Adrenal gland (tissue), 9 donors: ENCODE measurements at regions not wholly inside any gene's neighbourhood (a gene's known extent, or its start where the extent isn't known, plus 50 kb on each side); places are given as distances from the start of the nearest gene placed in this dataset.

Experiments
- DNase-seq, 7 donors: peaks; one replicate each; pipeline ENCODE4 v3.0.0-alpha.2; 2019 to 2020
- H3K27ac ChIP-seq, 5 donors: fragments of 200-600 bp; sonication (generic) in 4 of 5; 1 replicate in 3 of 5; 2 replicates in 2 of 5; pipeline versions ENCODE4 v1.5.1 to v1.8.0; 2016 to 2020; ENCODE audit warnings: mild to moderate bottlenecking in 1 of 5
- H3K27me3 ChIP-seq: fragments of 200-600 bp; 2 replicates; pipeline ENCODE4 v1.8.0; 2021
- H3K36me3 ChIP-seq, 2 donors: fragments of 200-600 bp; replicated peaks in 1 of 2; 1 replicate in 1 of 2; 2 replicates in 1 of 2; pipeline versions ENCODE4 v1.5.1 to v1.8.0; 2018 to 2022
- H3K4me1 ChIP-seq, 2 donors: fragments of 200-600 bp; replicated peaks in 1 of 2; 1 replicate in 1 of 2; 2 replicates in 1 of 2; pipeline versions ENCODE4 v1.5.1 to v1.8.0; 2018 to 2021
- H3K4me3 ChIP-seq, 4 donors: fragments of 200-600 bp; sonication (generic) in 3 of 4; one replicate each; pipeline ENCODE4 v1.5.1; 2016 to 2018
- H3K9me3 ChIP-seq, 3 donors: fragments of 200-600 bp; sonication (generic) in 1 of 3; replicated peaks in 1 of 3; 1 replicate in 2 of 3; 2 replicates in 1 of 3; pipeline versions ENCODE4 v1.5.1 to v1.8.0; 2016 to 2021
- CTCF ChIP-seq, 6 experiments: fragments of 450-650 bp in 4 of 6; fragments of 200-600 bp in 2 of 6; sonication (generic) in 1 of 6; IDR thresholded peaks; 1 replicate in 5 of 6; 2 replicates in 1 of 6; pipeline versions ENCODE4 v1.5.1 to v1.8.0; 2016 to 2021; ENCODE audit warnings: antibody characterized with exemption in 6 of 6, mild to moderate bottlenecking in 2 of 6, moderate library complexity in 1 of 6
- POLR2A ChIP-seq, 2 donors: fragments of 450-650 bp; IDR thresholded peaks; one replicate each; pipeline ENCODE4 v1.6.1; 2017; ENCODE audit warnings: antibody characterized with exemption in 2 of 2, mild to moderate bottlenecking in 2 of 2, moderate library complexity in 1 of 2
- WGBS, 4 donors: extraction: QIAGEN DNeasy Blood & Tissue Kit in 2 of 4; methylation state at CpG; one replicate each; pipeline versions ENCODE4 v1.1.5 to v1.1.7; 2013 to 2017; 5-methylcytosine and 5-hydroxymethylcytosine counted together
- intact Hi-C, 2 donors: fragments of 100-400 bp; cut with DNase I; formaldehyde crosslinking; loops; one replicate each; pipeline versions ENCODE4 v1.14.1 to v1.15.0; 2022 to 2023
- donor health status: healthy with polysubstance abuse.
- donor health status: Bipolar disorder and iron deficiency.
- donor health status: DM: yes; HTN: yes; CAD: no.
- donor health status: DM: no; HTN: no; CAD: no.
- donor health status: DM: no; HTN: no; CAD: no.

GRCh38 chr16:54525104-54525503 is 238.5 kb upstream of the IRX3 start:
- 63 to 78% (median 69%) methylated on average over 4 of the region's 4 CpGs for WGBS, 4 donors
- intact Hi-C loops: no loop called here

GRCh38 chr16:54522584-54522983 is 236.0 kb upstream of the IRX3 start:
- intact Hi-C loops: no loop called here
- DNase-seq: peak in 5 of 7 donors; percentile 15 to 32 (median 27)

More at GRCh38 chr16:54525104-54525503, 238.5 kb upstream of the IRX3 start:
- Histone ChIP-seq H3K27me3 (no peaks in the 10 kb centered on the region), H3K27ac (no peak overlapping the region), H3K4me1 (no peaks in the 10 kb centered on the region), H3K4me3 (no peak overlapping the region), H3K9me3 (peaks cover 0 to 10% (median 0%) of the 10 kb centered on the region in 3 donors), H3K36me3 (no peaks in the 10 kb centered on the region)
- no peak for TF ChIP-seq CTCF (IDR thresholded peaks at IDR 0.05)
- TF ChIP-seq POLR2A (IDR thresholded peaks at IDR 0.05): no peak
- no peak for DNase-seq

GRCh38 chr16:54521327-54521726 is 234.7 kb upstream of the IRX3 start:
- TF ChIP-seq CTCF (IDR thresholded peaks at IDR 0.05) (no peak), POLR2A (IDR thresholded peaks at IDR 0.05) (no peak)
- intact Hi-C loops: no loop called here
- DNase-seq: no peak
- WGBS, 4 donors: 65 to 83% (median 74%) methylated on average over 2 of the region's 2 CpGs
- Histone ChIP-seq H3K27ac (no peak overlapping the region), H3K4me1 (no peaks in the 10 kb centered on the region), H3K4me3 (no peak overlapping the region), H3K27me3 (no peaks in the 10 kb centered on the region), H3K36me3 (no peaks in the 10 kb centered on the region), H3K9me3 (peaks cover 0 to under 1% (median 0%) of the 10 kb centered on the region in 3 donors)

More at GRCh38 chr16:54522584-54522983, 236.0 kb upstream of the IRX3 start:
- H3K27me3 ChIP-seq: no peaks in the 10 kb centered on the region
- no peak overlapping the region for H3K27ac ChIP-seq
- H3K4me1 ChIP-seq: no peaks in the 10 kb centered on the region
- peaks cover 0 to 10% (median 0%) of the 10 kb centered on the region in 3 donors for H3K9me3 ChIP-seq
- no peak overlapping the region for H3K4me3 ChIP-seq
- 51 to 62% (median 53%) methylated on average over 5 of the region's 5 CpGs for WGBS, 4 donors
- TF ChIP-seq CTCF (IDR thresholded peaks at IDR 0.05) (no peak), POLR2A (IDR thresholded peaks at IDR 0.05) (no peak)
- no peaks in the 10 kb centered on the region for H3K36me3 ChIP-seq

GRCh38 chr16:54519161-54519695 is 232.6 kb upstream of the IRX3 start:
- H3K4me1 ChIP-seq: no peaks in the 10 kb centered on the region
- H3K9me3 ChIP-seq: no peaks in the 10 kb centered on the region
- WGBS, 4 donors: 56 to 64% (median 57%) methylated on average over 4 of the region's 4 CpGs
- H3K27ac ChIP-seq: no peak overlapping the region
- H3K27me3 ChIP-seq: no peaks in the 10 kb centered on the region
- H3K36me3 ChIP-seq: no peaks in the 10 kb centered on the region
- no peak for DNase-seq
- TF ChIP-seq POLR2A (IDR thresholded peaks at IDR 0.05): no peak
- TF ChIP-seq CTCF (IDR thresholded peaks at IDR 0.05): no peak
- no peak overlapping the region for H3K4me3 ChIP-seq
- intact Hi-C loops: no loop called here
